Fibroblast of skin of left biceps (primary cell): ENCODE measurements at regions not wholly inside any gene's neighbourhood (a gene's known extent, or its start where the extent isn't known, plus 50 kb on each side); places are given as distances from the start of the nearest gene placed in this dataset.

Source experiments
- DNase-seq, 2 experiments: peaks; one replicate each; pipeline ENCODE4 v3.0.0-alpha.2; 2013; ENCODE audit warnings: low read depth in 2 of 2

GRCh38 chr1:29541631-29542030, 305.3 kb downstream of the PTPRU start:
- no peak for DNase-seq

GRCh38 chr1:29540801-29541357, 304.6 kb downstream of the PTPRU start:
- DNase-seq: no peak

- DNase-seq: no peak
These were observed 303.6 kb downstream of the PTPRU start for GRCh38 chr1:29539971-29540370.

- DNase-seq: no peak
These were observed 302.3 kb downstream of the PTPRU start for GRCh38 chr1:29538586-29538985.

GRCh38 chr1:29532751-29533150, 296.4 kb downstream of the PTPRU start:
- DNase-seq: no peak

- DNase-seq: no peak
These were observed 296.0 kb downstream of the PTPRU start for GRCh38 chr1:29532285-29532684.

GRCh38 chr1:29531596-29531995, 295.3 kb downstream of the PTPRU start:
- no peak for DNase-seq

- DNase-seq: no peak
These were observed 293.5 kb downstream of the PTPRU start for GRCh38 chr1:29529677-29530278.

- DNase-seq: no peak
These were observed 291.1 kb downstream of the PTPRU start for GRCh38 chr1:29527314-29528004.

GRCh38 chr1:29525941-29526340, 289.6 kb downstream of the PTPRU start:
- no peak for DNase-seq

- DNase-seq: no peak
These were observed 288.2 kb downstream of the PTPRU start for GRCh38 chr1:29524285-29525065.

- no peak for DNase-seq
These were observed 287.3 kb downstream of the PTPRU start for GRCh38 chr1:29523576-29523975.

GRCh38 chr1:29523136-29523535, 286.8 kb downstream of the PTPRU start:
- DNase-seq: no peak

GRCh38 chr1:29521811-29522580, 285.7 kb downstream of the PTPRU start:
- no peak for DNase-seq

- DNase-seq: no peak
These were observed 285.1 kb downstream of the PTPRU start for GRCh38 chr1:29521438-29521715.

- DNase-seq: no peak
These were observed 284.5 kb downstream of the PTPRU start for GRCh38 chr1:29520571-29521437.

GRCh38 chr1:29519788-29520110, 283.4 kb downstream of the PTPRU start:
- DNase-seq: no peak

- DNase-seq: no peak
These were observed 282.9 kb downstream of the PTPRU start for GRCh38 chr1:29519108-29519787.

- no peak for DNase-seq
These were observed 282.0 kb downstream of the PTPRU start for GRCh38 chr1:29518183-29518835.
